Liver (tissue), 8 donors: ENCODE measurements at regions not wholly inside any gene's neighbourhood (a gene's known extent, or its start where the extent isn't known, plus 50 kb on each side); places are given as distances from the start of the nearest gene placed in this dataset.

Experiments used
- DNase-seq: peaks from one replicate; pipeline ENCODE4 v3.0.0-alpha.2; 2017; ENCODE audit warnings: low spot score
- H3K27ac ChIP-seq, 2 donors: one replicate each; pipeline ENCODE4 v1.7.0; 2013; ENCODE audit warnings: inconsistent platforms in 2 of 2, low read length in 2 of 2, control low read depth in 1 of 2, low read depth in 1 of 2, mild to moderate bottlenecking in 1 of 2
- H3K27me3 ChIP-seq, 4 donors: one replicate each; pipeline versions ENCODE4 v1.6.1 to v1.7.0; 2013; ENCODE audit warnings: low read length in 3 of 4, inconsistent platforms in 1 of 4, mild to moderate bottlenecking in 1 of 4, moderate library complexity in 1 of 4; ENCODE audit not compliant: control insufficient read depth in 4 of 4, insufficient read depth in 4 of 4
- H3K36me3 ChIP-seq, 4 donors: one replicate each; pipeline versions ENCODE4 v1.6.1 to v1.7.0; 2013; ENCODE audit warnings: low read length in 3 of 4, mild to moderate bottlenecking in 3 of 4, low read depth in 1 of 4, moderate library complexity in 1 of 4; ENCODE audit not compliant: control insufficient read depth in 4 of 4, insufficient read depth in 3 of 4
- H3K4me1 ChIP-seq, 4 donors: one replicate each; pipeline versions ENCODE4 v1.6.1 to v1.7.0; 2013; ENCODE audit warnings: low read length in 3 of 4, mild to moderate bottlenecking in 3 of 4, moderate library complexity in 1 of 4; ENCODE audit not compliant: control insufficient read depth in 4 of 4, insufficient read depth in 4 of 4
- H3K4me3 ChIP-seq, 3 donors: one replicate each; pipeline versions ENCODE4 v1.6.1 to v1.7.0; 2013; ENCODE audit warnings: low read length in 3 of 3, control low read depth in 1 of 3, low read depth in 1 of 3, mild to moderate bottlenecking in 1 of 3
- H3K9ac ChIP-seq, 2 donors: one replicate each; pipeline ENCODE4 v1.7.0; 2013; ENCODE audit warnings: low read length in 2 of 2, mild to moderate bottlenecking in 2 of 2, moderate library complexity in 2 of 2, control low read depth in 1 of 2, low read depth in 1 of 2
- H3K9me3 ChIP-seq, 4 donors: one replicate each; pipeline versions ENCODE4 v1.6.1 to v1.7.0; 2013; ENCODE audit warnings: low read length in 3 of 4; ENCODE audit not compliant: control insufficient read depth in 4 of 4
- CTCF ChIP-seq: fragments of 150-350 bp; IDR thresholded peaks from 2 replicates; pipeline ENCODE4 v1.5.1; 2017; ENCODE audit warnings: improper control_type of control experiment, low read depth, low read length; ENCODE audit not compliant: missing input control
- FOXA1 ChIP-seq: IDR thresholded peaks from 2 replicates; pipeline ENCODE4 v1.6.1; 2016; ENCODE audit warnings: antibody characterized with exemption
- FOXA2 ChIP-seq: IDR thresholded peaks from 2 replicates; pipeline ENCODE4 v1.6.1; 2016; ENCODE audit warnings: antibody characterized with exemption
- GABPA ChIP-seq, 2 donors: IDR thresholded peaks in 1 of 2; conservative IDR thresholded peaks in 1 of 2; 2 replicates each; pipeline ENCODE4 v1.6.1; 2016; ENCODE audit warnings: antibody characterized with exemption in 2 of 2, mild to moderate bottlenecking in 1 of 2, moderate library complexity in 1 of 2
- HNF4A ChIP-seq, 2 donors: conservative IDR thresholded peaks; 2 replicates each; pipeline ENCODE4 v1.6.1; 2016; ENCODE audit warnings: antibody characterized with exemption in 2 of 2, mild to moderate bottlenecking in 2 of 2
- HNF4G ChIP-seq: IDR thresholded peaks from 2 replicates; pipeline ENCODE4 v1.6.1; 2016; ENCODE audit warnings: antibody characterized with exemption
- JUND ChIP-seq, 2 donors: IDR thresholded peaks; 2 replicates each; pipeline ENCODE4 v1.6.1; 2016; ENCODE audit warnings: antibody characterized with exemption in 2 of 2
- MAX ChIP-seq: IDR thresholded peaks from 2 replicates; pipeline ENCODE4 v1.6.1; 2016; ENCODE audit warnings: antibody characterized with exemption
- NR2F2 ChIP-seq: IDR thresholded peaks from 2 replicates; pipeline ENCODE4 v1.6.1; 2016; ENCODE audit warnings: antibody characterized with exemption
- RAD21 ChIP-seq, 2 donors: IDR thresholded peaks; 2 replicates each; pipeline ENCODE4 v1.6.1; 2016; ENCODE audit warnings: antibody characterized with exemption in 2 of 2, mild to moderate bottlenecking in 2 of 2
- REST ChIP-seq: IDR thresholded peaks from 2 replicates; pipeline ENCODE4 v1.6.1; 2016; ENCODE audit warnings: antibody characterized with exemption, mild to moderate bottlenecking
- RXRA ChIP-seq, 2 donors: IDR thresholded peaks; 2 replicates each; pipeline ENCODE4 v1.6.1; 2017 to 2018; ENCODE audit warnings: antibody characterized with exemption in 2 of 2, mild to moderate bottlenecking in 1 of 2
- TAF1 ChIP-seq: conservative IDR thresholded peaks from 2 replicates; pipeline ENCODE4 v1.6.1; 2016; ENCODE audit warnings: antibody characterized with exemption, mild to moderate bottlenecking
- YY1 ChIP-seq: IDR thresholded peaks from 2 replicates; pipeline ENCODE4 v1.6.1; 2016; ENCODE audit warnings: antibody characterized with exemption, mild to moderate bottlenecking
- ZBTB33 ChIP-seq: IDR thresholded peaks from 2 replicates; pipeline ENCODE4 v1.6.1; 2016; ENCODE audit warnings: antibody characterized with exemption
- WGBS: extraction: QIAGEN DNeasy Blood & Tissue Kit; methylation state at CpG from one replicate; pipeline ENCODE4 v1.1.7; 2013; 5-methylcytosine and 5-hydroxymethylcytosine counted together
- donor health status: healthy.
- donor health status: healthy.
- donor health status: healthy.
- donor health status: healthy.
- donor health status: healthy.

- Histone ChIP-seq H3K9me3 (no peaks in the 10 kb centered on the region), H3K4me1 (peaks cover 0 to 2% (median 0%) of the 10 kb centered on the region in 4 donors), H3K27ac (no peak overlapping the region), H3K36me3 (no peaks in the 10 kb centered on the region), H3K9ac (no peak overlapping the region), H3K27me3 (peaks cover 0 to 2% (median 0%) of the 10 kb centered on the region in 4 donors), H3K4me3 (no peak overlapping the region)
- no peak for TF ChIP-seq JUND (IDR thresholded peaks at IDR 0.05)
- no peak for TF ChIP-seq ZBTB33
- no peak for TF ChIP-seq RAD21 (IDR thresholded peaks at IDR 0.05)
- no peak for TF ChIP-seq GABPA (IDR thresholded peaks at IDR 0.05 in 1 of 2, conservative IDR thresholded peaks at IDR 0.05 in 1 of 2)
- no peak for TF ChIP-seq CTCF
- no peak for TF ChIP-seq FOXA2
- TF ChIP-seq FOXA1: no peak
- no peak for TF ChIP-seq RXRA (IDR thresholded peaks at IDR 0.05)
- no peak for TF ChIP-seq YY1
- TF ChIP-seq TAF1: no peak
- 91% methylated on average over 5 of the region's 5 CpGs for WGBS
- no peak for DNase-seq
Measured at GRCh38 chr12:53830631-53831030, 78.9 kb upstream of the CISTR start.

GRCh38 chr12:53836119-53836655, 84.4 kb upstream of the CISTR start:
- H3K27me3 ChIP-seq: peaks cover 0 to 2% (median 0%) of the 10 kb centered on the region in 4 donors
- TF ChIP-seq MAX (no peak), NR2F2 (no peak), RXRA (IDR thresholded peaks at IDR 0.05) (no peak), HNF4G (no peak), ZBTB33 (no peak), FOXA2 (no peak), RAD21 (IDR thresholded peaks at IDR 0.05) (no peak), REST (no peak), CTCF (no peak), HNF4A (conservative IDR thresholded peaks at IDR 0.05) (no peak)
- WGBS: 76% methylated on average over 5 of the region's 5 CpGs

More at GRCh38 chr12:53836119-53836655, 84.4 kb upstream of the CISTR start:
- Histone ChIP-seq H3K27ac (no peak overlapping the region), H3K9me3 (no peaks in the 10 kb centered on the region), H3K9ac (no peak overlapping the region), H3K36me3 (no peaks in the 10 kb centered on the region), H3K4me1 (no peaks in the 10 kb centered on the region), H3K4me3 (no peak overlapping the region)
- no peak for DNase-seq
